WERI-Rb-1 (cell line): ENCODE measurements at regions not wholly inside any gene's neighbourhood (a gene's known extent, or its start where the extent isn't known, plus 50 kb on each side); places are given as distances from the start of the nearest gene placed in this dataset.

Experiments
- DNase-seq: peaks from one replicate; pipeline ENCODE4 v3.0.0-alpha.2; 2020
- H3K27ac ChIP-seq: fragments of 250-450 bp; sonication (Bioruptor Pico); 2 replicates; pipeline ENCODE4 v1.5.1; 2020; ENCODE audit warnings: mild to moderate bottlenecking, moderate library complexity
- H3K27me3 ChIP-seq: fragments of 250-450 bp; sonication (Bioruptor Pico); 2 replicates; pipeline ENCODE4 v1.5.1; 2021; ENCODE audit warnings: mild to moderate bottlenecking, low read depth, moderate library complexity; ENCODE audit not compliant: insufficient read depth, severe bottlenecking
- H3K36me3 ChIP-seq: fragments of 250-450 bp; sonication (Bioruptor Pico); 2 replicates; pipeline ENCODE4 v1.5.1; 2020; ENCODE audit warnings: mild to moderate bottlenecking, moderate library complexity
- H3K4me3 ChIP-seq: 2 replicates; pipeline ENCODE4 v1.5.1; 2011; ENCODE audit warnings: low read depth, mild to moderate bottlenecking, control low read depth, low read length
- H3K9me3 ChIP-seq: fragments of 250-450 bp; sonication (Bioruptor Pico); 2 replicates; pipeline ENCODE4 v1.5.1; 2021; ENCODE audit warnings: mild to moderate bottlenecking, moderate library complexity; ENCODE audit not compliant: severe bottlenecking
- CTCF ChIP-seq: IDR thresholded peaks from 2 replicates; pipeline ENCODE4 v1.5.1; 2011; ENCODE audit warnings: low read depth, mild to moderate bottlenecking, control low read depth, inconsistent platforms, low read length

GRCh38 chr11:23405350-23405937, 545.2 kb upstream of the CCDC179 start:
- no peak for DNase-seq
- Histone ChIP-seq H3K27me3 (no peaks in the 10 kb centered on the region), H3K36me3 (no peaks in the 10 kb centered on the region), H3K27ac (no peak overlapping the region), H3K4me3 (no peak overlapping the region), H3K9me3 (peaks cover 3% of the 10 kb centered on the region)
- no peak for TF ChIP-seq CTCF

- no peak for DNase-seq
- peaks cover 3% of the 10 kb centered on the region for H3K9me3 ChIP-seq
- no peak overlapping the region for H3K27ac ChIP-seq
- no peak for TF ChIP-seq CTCF
- no peaks in the 10 kb centered on the region for H3K27me3 ChIP-seq
- no peak overlapping the region for H3K4me3 ChIP-seq
- H3K36me3 ChIP-seq: no peaks in the 10 kb centered on the region
Measured at GRCh38 chr11:23406131-23406819, 546.0 kb upstream of the CCDC179 start.

- DNase-seq: no peak
- Histone ChIP-seq H3K27me3 (no peaks in the 10 kb centered on the region), H3K9me3 (no peaks in the 10 kb centered on the region), H3K27ac (no peak overlapping the region), H3K36me3 (no peaks in the 10 kb centered on the region), H3K4me3 (no peak overlapping the region)
- no peak for TF ChIP-seq CTCF
Measured at GRCh38 chr11:23413057-23413456, 552.8 kb upstream of the CCDC179 start.

GRCh38 chr11:23423104-23423503, 562.8 kb upstream of the CCDC179 start:
- no peak for DNase-seq
- H3K4me3 ChIP-seq: no peak overlapping the region
- no peaks in the 10 kb centered on the region for H3K36me3 ChIP-seq
- TF ChIP-seq CTCF: no peak
- H3K27me3 ChIP-seq: peaks cover 4% of the 10 kb centered on the region
- no peak overlapping the region for H3K27ac ChIP-seq
- no peaks in the 10 kb centered on the region for H3K9me3 ChIP-seq

GRCh38 chr11:23423656-23424055, 563.4 kb upstream of the CCDC179 start:
- Histone ChIP-seq H3K9me3 (no peaks in the 10 kb centered on the region), H3K4me3 (no peak overlapping the region), H3K27ac (no peak overlapping the region), H3K27me3 (peaks cover 4% of the 10 kb centered on the region), H3K36me3 (no peaks in the 10 kb centered on the region)
- no peak for TF ChIP-seq CTCF
- no peak for DNase-seq

GRCh38 chr11:23425381-23425780, 565.1 kb upstream of the CCDC179 start:
- Histone ChIP-seq H3K27ac (no peak overlapping the region), H3K27me3 (peaks cover 4% of the 10 kb centered on the region), H3K9me3 (no peaks in the 10 kb centered on the region), H3K36me3 (no peaks in the 10 kb centered on the region), H3K4me3 (no peak overlapping the region)
- no peak for TF ChIP-seq CTCF
- no peak for DNase-seq
